Muscle layer of duodenum (tissue), 2 donors: ENCODE measurements at regions not wholly inside any gene's neighbourhood (a gene's known extent, or its start where the extent isn't known, plus 50 kb on each side); places are given as distances from the start of the nearest gene placed in this dataset.

Experiments
- H3K27ac ChIP-seq: one replicate; pipeline ENCODE4 v1.7.0; 2013; ENCODE audit warnings: mild to moderate bottlenecking, low read length
- H3K27me3 ChIP-seq: one replicate; pipeline ENCODE4 v1.7.0; 2013; ENCODE audit warnings: low read depth, mild to moderate bottlenecking, control low read depth, low read length
- H3K36me3 ChIP-seq, 2 donors: one replicate each; pipeline ENCODE4 v1.7.0; 2013; ENCODE audit warnings: low read length in 2 of 2, control low read depth in 1 of 2, mild to moderate bottlenecking in 1 of 2; ENCODE audit not compliant: insufficient read depth in 2 of 2, control insufficient read depth in 1 of 2
- H3K4me1 ChIP-seq, 2 donors: one replicate each; pipeline ENCODE4 v1.7.0; 2013; ENCODE audit warnings: low read length in 2 of 2, mild to moderate bottlenecking in 2 of 2, control low read depth in 1 of 2, moderate library complexity in 1 of 2; ENCODE audit not compliant: insufficient read depth in 2 of 2, control insufficient read depth in 1 of 2
- H3K4me3 ChIP-seq, 2 donors: one replicate each; pipeline ENCODE4 v1.7.0; 2013; ENCODE audit warnings: low read length in 2 of 2, low read depth in 1 of 2, mild to moderate bottlenecking in 1 of 2
- H3K9me3 ChIP-seq, 2 donors: one replicate each; pipeline ENCODE4 v1.7.0; 2013; ENCODE audit warnings: low read length in 2 of 2, control low read depth in 1 of 2, mild to moderate bottlenecking in 1 of 2; ENCODE audit not compliant: control insufficient read depth in 1 of 2
- donor health status: healthy.

GRCh38 chr6:169984181-169985120 is 233.0 kb downstream of the ERMARD start:
- no peaks in the 10 kb centered on the region for H3K36me3 ChIP-seq
- no peaks in the 10 kb centered on the region for H3K9me3 ChIP-seq
- no peaks in the 10 kb centered on the region for H3K27me3 ChIP-seq
- H3K4me3 ChIP-seq = no peak overlapping the region
- no peaks in the 10 kb centered on the region for H3K4me1 ChIP-seq
- H3K27ac ChIP-seq = no peak overlapping the region

GRCh38 chr6:169983651-169984050 is 232.2 kb downstream of the ERMARD start:
- Histone ChIP-seq H3K27ac (no peak overlapping the region), H3K4me3 (no peak overlapping the region), H3K36me3 (no peaks in the 10 kb centered on the region), H3K27me3 (no peaks in the 10 kb centered on the region), H3K4me1 (no peaks in the 10 kb centered on the region), H3K9me3 (no peaks in the 10 kb centered on the region)

GRCh38 chr6:169982461-169983386 is 231.3 kb downstream of the ERMARD start:
- no peak overlapping the region for H3K4me3 ChIP-seq
- H3K9me3 ChIP-seq = no peaks in the 10 kb centered on the region
- no peaks in the 10 kb centered on the region for H3K36me3 ChIP-seq
- no peaks in the 10 kb centered on the region for H3K4me1 ChIP-seq
- no peaks in the 10 kb centered on the region for H3K27me3 ChIP-seq
- no peak overlapping the region for H3K27ac ChIP-seq

GRCh38 chr6:169981969-169982368 is 230.5 kb downstream of the ERMARD start:
- H3K4me1 ChIP-seq = no peaks in the 10 kb centered on the region
- H3K9me3 ChIP-seq = no peaks in the 10 kb centered on the region
- no peaks in the 10 kb centered on the region for H3K27me3 ChIP-seq
- no peaks in the 10 kb centered on the region for H3K36me3 ChIP-seq
- no peak overlapping the region for H3K4me3 ChIP-seq
- no peak overlapping the region for H3K27ac ChIP-seq

GRCh38 chr6:169981568-169981967 is 230.1 kb downstream of the ERMARD start:
- H3K4me3 ChIP-seq = no peak overlapping the region
- H3K27me3 ChIP-seq = no peaks in the 10 kb centered on the region
- H3K36me3 ChIP-seq = no peaks in the 10 kb centered on the region
- no peak overlapping the region for H3K27ac ChIP-seq
- H3K4me1 ChIP-seq = no peaks in the 10 kb centered on the region
- no peaks in the 10 kb centered on the region for H3K9me3 ChIP-seq

- Histone ChIP-seq H3K9me3 (no peaks in the 10 kb centered on the region), H3K4me3 (no peak overlapping the region), H3K27ac (no peak overlapping the region), H3K36me3 (no peaks in the 10 kb centered on the region), H3K27me3 (no peaks in the 10 kb centered on the region), H3K4me1 (no peaks in the 10 kb centered on the region)
Observed at GRCh38 chr6:169980826-169981450, 229.5 kb downstream of the ERMARD start.

GRCh38 chr6:169979873-169980432 is 228.5 kb downstream of the ERMARD start:
- H3K36me3 ChIP-seq = no peaks in the 10 kb centered on the region
- H3K4me3 ChIP-seq = no peak overlapping the region
- no peak overlapping the region for H3K27ac ChIP-seq
- no peaks in the 10 kb centered on the region for H3K4me1 ChIP-seq
- H3K27me3 ChIP-seq = no peaks in the 10 kb centered on the region
- no peaks in the 10 kb centered on the region for H3K9me3 ChIP-seq

- Histone ChIP-seq H3K4me3 (no peak overlapping the region), H3K4me1 (no peaks in the 10 kb centered on the region), H3K36me3 (no peaks in the 10 kb centered on the region), H3K27me3 (no peaks in the 10 kb centered on the region), H3K27ac (no peak overlapping the region), H3K9me3 (no peaks in the 10 kb centered on the region)
Observed at GRCh38 chr6:169978615-169979161, 227.3 kb downstream of the ERMARD start.

- H3K27ac ChIP-seq = no peak overlapping the region
- H3K27me3 ChIP-seq = no peaks in the 10 kb centered on the region
- no peaks in the 10 kb centered on the region for H3K36me3 ChIP-seq
- H3K4me3 ChIP-seq = no peak overlapping the region
- no peaks in the 10 kb centered on the region for H3K4me1 ChIP-seq
- no peaks in the 10 kb centered on the region for H3K9me3 ChIP-seq
Observed at GRCh38 chr6:169977434-169978265, 226.2 kb downstream of the ERMARD start.
